ENCODE measurements at regions not wholly inside any gene's neighbourhood (a gene's known extent, or its start where the extent isn't known, plus 50 kb on each side); places are given as distances from the start of the nearest gene placed in this dataset.

DNA sequence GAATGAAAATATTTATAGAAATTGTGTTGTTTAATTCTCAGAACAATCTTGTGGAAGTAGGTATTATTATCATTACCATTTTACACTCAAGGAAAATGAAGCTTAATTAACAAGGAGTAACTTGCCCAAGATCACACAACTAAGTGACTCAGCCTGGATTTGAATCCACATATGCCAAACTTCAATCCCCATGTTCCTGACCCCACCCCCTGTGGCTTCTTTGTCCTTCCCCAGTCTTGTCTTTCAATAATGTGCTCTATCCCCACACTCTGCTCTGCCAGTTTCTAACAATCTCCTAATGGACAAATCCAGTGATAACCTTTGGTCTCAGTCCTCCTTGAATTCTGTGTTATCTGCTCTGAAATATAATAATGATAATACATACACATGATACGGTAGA, 355.2 kb downstream of the BMP4 start:
- Histone ChIP-seq H3K27me3 (ENCODE audit: control insufficient read depth, insufficient read depth, low read length) (peaks cover 6% of the 10 kb centered on the region), H3K36me3 (ENCODE audit: insufficient read depth, low read length) (no peaks in the 10 kb centered on the region), H3K9ac (ENCODE audit: low read depth, low read length) (no peak overlapping the region), H3K4me3 (ENCODE audit: low read length) (no peak overlapping the region), H3K4me2 (ENCODE audit: low read length) (no peak overlapping the region), H3K4me1 (ENCODE audit: control insufficient read depth, insufficient read depth, low read length) (no peaks in the 10 kb centered on the region), H3K9me3 (replicated peaks; ENCODE audit: low read length) (no peaks in the 10 kb centered on the region)

DNA sequence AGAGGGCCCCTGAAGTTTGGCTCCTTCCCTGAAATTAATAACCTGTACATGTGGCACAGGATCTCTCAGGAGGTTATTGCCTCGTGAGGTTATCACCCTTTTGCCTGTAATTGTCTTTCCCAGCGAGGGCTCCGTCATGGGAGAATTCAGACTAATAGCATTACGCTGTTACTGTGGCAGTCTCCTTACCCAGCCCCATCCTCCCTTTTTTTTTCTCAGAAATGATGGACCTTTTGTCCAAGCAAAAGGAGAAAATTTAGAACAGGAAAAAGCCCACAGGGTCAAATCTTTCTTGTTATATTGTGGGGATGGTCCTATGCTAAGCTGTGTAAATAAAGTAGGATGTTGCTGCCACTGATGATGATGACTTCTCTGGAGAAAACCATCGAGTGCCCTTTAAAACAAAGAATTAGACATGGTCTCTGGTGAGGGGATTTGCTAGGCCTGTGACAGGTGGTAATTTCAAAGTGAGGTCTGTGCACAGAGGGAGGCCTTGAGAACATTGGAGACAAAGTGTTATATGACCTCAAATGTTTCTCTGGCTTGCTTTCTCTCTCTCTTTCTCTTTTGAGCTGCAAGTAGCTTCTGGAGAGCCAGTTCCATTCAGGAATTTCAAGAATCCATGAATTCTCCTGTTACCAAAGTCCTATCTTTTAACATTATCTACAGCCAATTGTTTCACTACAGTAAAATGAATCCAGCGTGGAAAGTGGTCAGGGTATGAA, 357.2 kb downstream of the BMP4 start:
- Histone ChIP-seq H3K36me3 (ENCODE audit: insufficient read depth, low read length) (no peaks in the 10 kb centered on the region), H3K4me1 (ENCODE audit: control insufficient read depth, insufficient read depth, low read length) (no peaks in the 10 kb centered on the region), H3K4me3 (ENCODE audit: low read length) (no peak overlapping the region), H3K9ac (ENCODE audit: low read depth, low read length) (no peak overlapping the region), H3K9me3 (replicated peaks; ENCODE audit: low read length) (no peaks in the 10 kb centered on the region), H3K27me3 (ENCODE audit: control insufficient read depth, insufficient read depth, low read length) (peaks cover 6% of the 10 kb centered on the region), H3K4me2 (ENCODE audit: low read length) (no peak overlapping the region)

DNA sequence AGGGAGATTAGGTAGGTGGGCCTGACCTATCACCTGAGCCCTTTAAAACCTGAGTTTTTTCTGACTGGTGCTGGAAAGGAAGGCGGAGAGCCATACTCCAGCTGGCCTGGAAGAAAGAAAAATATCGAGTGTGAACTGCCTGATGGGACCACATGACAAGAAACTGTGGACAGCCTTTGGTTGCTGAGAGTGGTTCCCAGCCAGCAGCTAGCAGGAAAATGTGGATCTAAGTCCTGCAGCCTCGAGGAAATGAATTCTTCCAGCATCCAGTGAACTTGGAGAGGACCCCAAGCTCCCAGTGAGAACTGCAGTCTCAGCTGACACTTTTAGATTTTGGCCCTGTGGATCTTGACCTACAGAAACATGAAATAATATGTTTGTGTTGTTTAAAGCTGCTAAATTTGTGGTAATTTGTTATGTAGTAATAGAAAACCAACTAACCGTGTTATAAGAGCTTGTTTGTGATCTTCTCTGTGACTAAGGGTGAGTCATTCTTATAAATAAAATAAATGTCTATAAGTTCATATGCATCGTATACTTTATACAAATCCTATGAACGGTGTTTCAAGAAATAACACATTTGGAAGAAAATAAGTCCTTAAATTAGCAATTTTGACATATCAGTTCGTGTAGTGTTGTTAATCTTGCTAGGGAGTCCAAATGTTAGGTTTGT, 359.6 kb downstream of the BMP4 start:
- H3K27me3 ChIP-seq (ENCODE audit: control insufficient read depth, insufficient read depth, low read length): peaks cover 6% of the 10 kb centered on the region
- H3K4me3 ChIP-seq (ENCODE audit: low read length): no peak overlapping the region
- no peak overlapping the region for H3K4me2 ChIP-seq (ENCODE audit: low read length)

DNA sequence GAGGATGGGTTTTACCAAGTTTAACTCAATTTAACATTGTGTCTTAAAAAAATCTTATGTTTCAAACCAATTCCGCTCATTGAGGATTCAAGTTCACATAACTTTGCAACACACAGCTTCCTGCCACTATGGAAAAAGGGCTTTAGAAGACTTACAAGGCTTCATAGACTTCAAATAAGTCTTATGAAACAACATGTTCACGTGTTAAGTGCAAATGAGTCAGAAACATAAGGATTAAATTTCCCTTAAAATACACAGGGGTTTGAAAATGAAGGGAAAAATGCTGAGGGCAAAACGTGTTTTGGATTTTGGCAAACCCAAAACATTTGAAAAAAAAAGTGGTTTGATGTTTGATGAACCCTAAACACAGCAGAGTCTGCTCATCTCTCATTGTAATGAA, 364.8 kb downstream of the BMP4 start:
- no peak overlapping the region for H3K4me2 ChIP-seq (ENCODE audit: low read length)
- H3K4me1 ChIP-seq (ENCODE audit: control insufficient read depth, insufficient read depth, low read length): no peaks in the 10 kb centered on the region
- H3K9me3 ChIP-seq (replicated peaks; ENCODE audit: low read length): no peaks in the 10 kb centered on the region
- H3K4me3 ChIP-seq (ENCODE audit: low read length): no peak overlapping the region
- H3K27me3 ChIP-seq (ENCODE audit: control insufficient read depth, insufficient read depth, low read length): peaks cover 26% of the 10 kb centered on the region
- no peak overlapping the region for H3K9ac ChIP-seq (ENCODE audit: low read depth, low read length)
- H3K36me3 ChIP-seq (ENCODE audit: insufficient read depth, low read length): no peaks in the 10 kb centered on the region

More for the DNA sequence above, 359.6 kb downstream of the BMP4 start:
- Histone ChIP-seq H3K9me3 (replicated peaks; ENCODE audit: low read length) (no peaks in the 10 kb centered on the region), H3K9ac (ENCODE audit: low read depth, low read length) (no peak overlapping the region), H3K36me3 (ENCODE audit: insufficient read depth, low read length) (no peaks in the 10 kb centered on the region), H3K4me1 (ENCODE audit: control insufficient read depth, insufficient read depth, low read length) (no peaks in the 10 kb centered on the region)

DNA sequence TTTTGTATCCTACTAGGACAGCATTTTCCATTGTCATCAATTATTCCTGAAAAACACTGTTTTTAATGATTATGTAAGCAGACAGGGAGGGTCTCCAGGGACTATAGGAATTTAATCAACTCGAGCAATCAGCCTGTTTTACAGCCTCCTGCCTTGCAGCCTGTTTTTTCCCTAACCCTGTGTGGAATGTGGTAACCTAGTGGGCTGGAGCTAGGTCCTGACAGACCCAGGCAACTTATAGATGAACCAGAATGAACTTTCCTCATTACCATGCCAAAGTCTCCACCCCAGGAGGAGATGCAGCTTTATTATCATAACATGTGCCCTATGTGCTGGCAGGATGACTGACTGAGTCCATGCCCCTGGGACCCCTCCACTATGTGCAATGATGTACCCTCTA, 375.1 kb downstream of the BMP4 start:
- H3K9me3 ChIP-seq (replicated peaks; ENCODE audit: low read length): no peaks in the 10 kb centered on the region

DNA sequence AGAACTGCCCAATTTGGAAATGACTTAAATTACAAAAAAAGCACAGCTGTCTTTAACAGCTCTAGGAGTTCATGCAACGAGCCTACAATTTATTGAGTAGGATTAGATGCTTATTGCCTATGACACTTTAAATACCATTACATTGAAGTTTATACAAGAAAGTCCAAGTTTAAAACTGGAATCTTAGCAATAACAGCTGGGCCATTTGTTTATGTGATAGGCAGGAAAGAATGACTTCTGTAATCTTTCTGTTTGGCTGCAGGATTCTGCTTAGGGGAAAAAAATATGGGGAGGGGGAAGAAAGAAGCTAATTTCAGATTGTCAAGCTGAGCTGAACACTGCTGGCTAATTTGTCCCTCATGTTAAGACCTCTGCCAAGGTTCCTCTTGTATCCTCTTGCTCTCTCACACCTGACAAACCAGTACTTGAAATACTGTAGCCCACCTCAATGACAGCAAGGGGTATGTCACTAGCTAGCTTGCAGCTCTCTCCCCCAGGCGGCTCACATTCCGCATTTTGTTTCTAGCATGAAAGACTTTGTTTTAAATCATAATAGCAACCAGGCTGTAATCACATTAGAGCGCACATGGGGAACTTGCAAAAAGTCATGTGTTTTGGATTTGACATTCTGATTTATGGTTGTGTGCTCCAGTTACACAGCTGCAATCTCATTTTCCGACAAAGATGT, 384.8 kb downstream of the BMP4 start:
- Histone ChIP-seq H3K4me2 (ENCODE audit: low read length) (no peak overlapping the region), H3K9ac (ENCODE audit: low read depth, low read length) (no peak overlapping the region), H3K9me3 (replicated peaks; ENCODE audit: low read length) (no peaks in the 10 kb centered on the region), H3K4me3 (ENCODE audit: low read length) (no peak overlapping the region), H3K4me1 (ENCODE audit: control insufficient read depth, insufficient read depth, low read length) (no peaks in the 10 kb centered on the region), H3K36me3 (ENCODE audit: insufficient read depth, low read length) (no peaks in the 10 kb centered on the region), H3K27me3 (ENCODE audit: control insufficient read depth, insufficient read depth, low read length) (peaks cover 21% of the 10 kb centered on the region)

More for the DNA sequence above, 375.1 kb downstream of the BMP4 start:
- Histone ChIP-seq H3K27me3 (ENCODE audit: control insufficient read depth, insufficient read depth, low read length) (peaks cover 10% of the 10 kb centered on the region), H3K4me2 (ENCODE audit: low read length) (no peak overlapping the region), H3K9ac (ENCODE audit: low read depth, low read length) (no peak overlapping the region), H3K36me3 (ENCODE audit: insufficient read depth, low read length) (no peaks in the 10 kb centered on the region), H3K4me1 (ENCODE audit: control insufficient read depth, insufficient read depth, low read length) (no peaks in the 10 kb centered on the region), H3K4me3 (ENCODE audit: low read length) (no peak overlapping the region)

DNA sequence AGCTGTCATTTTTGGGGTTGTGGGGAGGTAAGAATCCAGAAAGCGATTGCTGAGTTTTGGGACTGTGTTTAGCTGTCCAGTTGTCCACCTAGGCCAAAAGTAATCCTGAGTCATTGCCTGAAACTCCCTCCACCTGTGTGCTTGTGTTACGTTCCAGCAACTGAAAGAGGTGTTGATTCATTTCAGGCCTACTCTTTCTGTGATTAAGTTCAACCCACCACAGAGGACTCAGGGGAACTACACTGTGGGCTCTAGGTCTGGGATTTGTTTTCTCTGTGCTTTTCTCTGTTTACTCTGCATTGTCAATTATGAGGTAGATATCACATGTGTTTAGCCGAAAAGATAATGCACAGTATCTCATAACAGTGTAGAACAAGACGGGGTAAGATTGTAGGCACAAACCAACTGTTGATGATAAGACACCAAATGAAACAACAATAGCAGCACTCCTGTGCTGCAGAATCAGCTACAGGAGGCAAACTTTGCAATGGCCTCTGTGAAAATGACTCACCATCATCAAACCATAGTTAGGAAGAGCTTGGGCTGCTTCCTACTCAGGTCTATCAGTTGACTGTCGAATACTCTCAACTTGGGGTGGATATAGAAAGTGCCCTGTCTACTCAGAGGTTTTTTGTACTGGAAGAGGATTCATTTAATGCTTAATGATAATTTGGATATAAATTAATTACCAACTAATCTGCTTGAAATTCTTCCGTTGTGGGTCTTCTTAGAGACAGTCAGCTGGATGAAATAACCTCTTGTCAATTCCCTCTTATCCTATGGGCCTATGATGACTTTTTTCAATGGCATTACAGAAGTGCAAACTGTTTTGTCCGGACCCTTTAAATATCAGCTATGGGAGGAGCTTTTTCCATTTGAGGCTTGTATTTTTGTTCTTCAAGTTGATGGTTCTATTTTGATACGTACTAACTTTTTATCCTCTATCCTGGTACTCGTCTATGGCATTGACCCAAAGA, 385.9 kb downstream of the BMP4 start:
- Histone ChIP-seq H3K9ac (ENCODE audit: low read depth, low read length) (no peak overlapping the region), H3K4me3 (ENCODE audit: low read length) (no peak overlapping the region), H3K36me3 (ENCODE audit: insufficient read depth, low read length) (no peaks in the 10 kb centered on the region), H3K4me1 (ENCODE audit: control insufficient read depth, insufficient read depth, low read length) (no peaks in the 10 kb centered on the region), H3K27me3 (ENCODE audit: control insufficient read depth, insufficient read depth, low read length) (peaks cover 21% of the 10 kb centered on the region), H3K9me3 (replicated peaks; ENCODE audit: low read length) (no peaks in the 10 kb centered on the region), H3K4me2 (ENCODE audit: low read length) (no peak overlapping the region)

DNA sequence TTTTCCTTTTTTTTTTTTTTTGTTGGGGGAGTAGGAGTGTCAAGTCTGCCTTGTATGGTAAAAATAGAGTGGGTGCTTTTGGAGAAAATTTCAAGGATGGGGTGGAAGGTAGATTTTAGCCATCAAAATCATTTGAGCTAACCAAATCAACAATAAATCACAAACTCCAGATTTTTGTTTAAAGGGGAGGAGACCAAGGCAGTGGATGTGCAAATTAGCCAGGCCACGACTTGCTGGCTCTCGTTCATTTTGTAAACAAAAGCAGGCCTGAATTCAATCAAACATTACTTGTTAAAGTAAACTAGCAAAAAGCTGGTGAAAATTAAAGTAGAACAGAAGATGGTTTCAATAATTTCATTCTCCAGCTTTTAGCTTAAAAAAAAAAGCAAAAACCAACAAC, 387.2 kb downstream of the BMP4 start:
- no peak overlapping the region for H3K9ac ChIP-seq (ENCODE audit: low read depth, low read length)
- no peaks in the 10 kb centered on the region for H3K36me3 ChIP-seq (ENCODE audit: insufficient read depth, low read length)
- no peaks in the 10 kb centered on the region for H3K9me3 ChIP-seq (replicated peaks; ENCODE audit: low read length)

DNA sequence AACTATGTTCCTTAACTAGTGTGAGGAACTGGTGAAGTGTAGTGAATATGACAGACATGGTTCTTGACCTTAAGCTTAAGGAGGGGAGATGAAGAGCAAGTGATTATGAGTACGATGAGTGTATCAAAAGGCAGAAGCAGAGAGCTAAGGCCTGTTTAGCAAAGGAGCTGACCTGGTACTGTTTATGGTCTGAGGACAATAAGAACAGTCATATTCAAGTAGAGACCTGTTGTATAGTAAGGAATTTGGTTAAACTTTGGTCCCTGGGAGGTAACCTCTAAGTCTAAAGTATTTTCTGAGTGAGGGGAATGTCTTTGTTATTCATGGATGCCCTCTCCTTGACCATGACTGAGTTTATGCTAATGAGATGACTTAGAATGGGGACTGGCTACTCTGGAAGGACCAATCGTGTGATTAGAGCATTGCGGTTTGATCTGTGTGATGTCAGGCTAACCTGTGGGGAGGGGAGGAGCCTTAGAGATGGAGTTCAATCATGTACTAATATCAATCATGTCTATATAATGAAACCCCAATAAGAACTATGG, 389.3 kb downstream of the BMP4 start:
- Histone ChIP-seq H3K4me1 (ENCODE audit: control insufficient read depth, insufficient read depth, low read length) (no peaks in the 10 kb centered on the region), H3K9me3 (replicated peaks; ENCODE audit: low read length) (no peaks in the 10 kb centered on the region)

More for the DNA sequence above, 387.2 kb downstream of the BMP4 start:
- no peak overlapping the region for H3K4me3 ChIP-seq (ENCODE audit: low read length)
- H3K27me3 ChIP-seq (ENCODE audit: control insufficient read depth, insufficient read depth, low read length): peaks cover 18% of the 10 kb centered on the region
- H3K4me1 ChIP-seq (ENCODE audit: control insufficient read depth, insufficient read depth, low read length): no peaks in the 10 kb centered on the region
- no peak overlapping the region for H3K4me2 ChIP-seq (ENCODE audit: low read length)

DNA sequence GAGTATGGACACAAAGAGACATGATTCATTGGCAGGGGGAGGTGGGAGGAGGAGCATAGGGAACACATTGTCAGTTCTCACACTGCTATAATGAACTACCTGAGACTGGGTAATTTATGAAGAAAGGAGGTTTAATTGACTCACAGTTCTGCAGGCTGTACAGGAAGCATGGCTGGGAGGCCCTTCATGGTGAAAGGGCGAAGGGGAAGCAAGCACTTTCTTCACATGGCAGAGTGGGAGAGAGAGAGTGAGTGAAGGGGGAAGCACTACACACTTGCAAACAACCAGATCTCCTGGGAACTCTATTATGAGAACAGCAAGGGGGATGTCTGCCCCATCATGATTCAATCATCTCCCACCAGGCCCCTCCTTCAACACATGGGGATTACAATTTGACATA, 391.8 kb downstream of the BMP4 start:
- Histone ChIP-seq H3K27me3 (ENCODE audit: control insufficient read depth, insufficient read depth, low read length) (no peaks in the 10 kb centered on the region), H3K4me2 (ENCODE audit: low read length) (no peak overlapping the region), H3K9ac (ENCODE audit: low read depth, low read length) (no peak overlapping the region), H3K4me1 (ENCODE audit: control insufficient read depth, insufficient read depth, low read length) (no peaks in the 10 kb centered on the region), H3K9me3 (replicated peaks; ENCODE audit: low read length) (no peaks in the 10 kb centered on the region), H3K36me3 (ENCODE audit: insufficient read depth, low read length) (no peaks in the 10 kb centered on the region), H3K4me3 (ENCODE audit: low read length) (no peak overlapping the region)

More for the DNA sequence above, 389.3 kb downstream of the BMP4 start:
- Histone ChIP-seq H3K27me3 (ENCODE audit: control insufficient read depth, insufficient read depth, low read length) (peaks cover 12% of the 10 kb centered on the region), H3K4me3 (ENCODE audit: low read length) (no peak overlapping the region), H3K36me3 (ENCODE audit: insufficient read depth, low read length) (no peaks in the 10 kb centered on the region), H3K9ac (ENCODE audit: low read depth, low read length) (no peak overlapping the region), H3K4me2 (ENCODE audit: low read length) (no peak overlapping the region)

DNA sequence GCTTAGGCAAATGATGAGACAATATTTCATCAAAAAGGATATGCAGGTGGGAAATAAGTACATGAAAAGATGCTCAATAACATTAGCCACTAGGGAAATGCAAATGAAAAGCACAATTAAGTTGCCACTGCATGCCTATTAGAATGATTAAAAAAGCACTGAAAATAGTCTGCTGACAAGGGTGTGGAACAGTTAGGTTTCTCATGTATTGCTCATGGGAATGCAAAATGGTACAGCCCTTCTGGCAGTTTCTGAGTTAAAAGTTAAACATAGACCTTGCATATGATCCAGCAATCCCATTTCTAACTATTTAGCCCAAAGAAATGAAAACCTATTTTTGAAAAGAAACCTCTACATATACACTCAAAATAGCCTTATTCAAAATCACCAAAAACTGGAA, 393.0 kb downstream of the BMP4 start:
- no peak overlapping the region for H3K9ac ChIP-seq (ENCODE audit: low read depth, low read length)
- H3K4me2 ChIP-seq (ENCODE audit: low read length): no peak overlapping the region
- no peaks in the 10 kb centered on the region for H3K9me3 ChIP-seq (replicated peaks; ENCODE audit: low read length)
- no peak overlapping the region for H3K4me3 ChIP-seq (ENCODE audit: low read length)
- H3K4me1 ChIP-seq (ENCODE audit: control insufficient read depth, insufficient read depth, low read length): no peaks in the 10 kb centered on the region
- H3K36me3 ChIP-seq (ENCODE audit: insufficient read depth, low read length): no peaks in the 10 kb centered on the region
- no peaks in the 10 kb centered on the region for H3K27me3 ChIP-seq (ENCODE audit: control insufficient read depth, insufficient read depth, low read length)

Data from skeletal muscle satellite cell (primary cell).